ENCODE measurements at regions not wholly inside any gene's neighbourhood (a gene's known extent, or its start where the extent isn't known, plus 50 kb on each side); places are given as distances from the start of the nearest gene placed in this dataset.

GRCh38 chr2:18001671-18002070, 123.2 kb downstream of the KCNS3 start:
- TF ChIP-seq EZH2phosphoT487 (IDR thresholded peaks at IDR 0.05; ENCODE audit: insufficient read depth, low read depth), result no peak
- TF ChIP-seq EZH2 (IDR thresholded peaks at IDR 0.05; ENCODE audit: insufficient read depth, poor library complexity, severe bottlenecking), result no peak

Data from GM23248 (cell line).